NCI-H2081 (cell line): ENCODE measurements at regions not wholly inside any gene's neighbourhood (a gene's known extent, or its start where the extent isn't known, plus 50 kb on each side); places are given as distances from the start of the nearest gene placed in this dataset.
"Not testable (repeated sequence)": the region's sequence is repeated elsewhere in the genome, so short reads cannot be mapped to it uniquely, and the experiment has no call there.

Experiments used
- DNase-seq, 2 experiments: peaks; one replicate each; lab custom pipeline; 2025; lab: John Stamatoyannopoulos, UW

- DNase-seq: no peak
These were observed 187.8 kb upstream of the LHX8 start for GRCh38 chr1:74946388-74946787.

GRCh38 chr1:74949348-74949747 is 184.8 kb upstream of the LHX8 start:
- not testable (repeated sequence) for DNase-seq

DNA sequence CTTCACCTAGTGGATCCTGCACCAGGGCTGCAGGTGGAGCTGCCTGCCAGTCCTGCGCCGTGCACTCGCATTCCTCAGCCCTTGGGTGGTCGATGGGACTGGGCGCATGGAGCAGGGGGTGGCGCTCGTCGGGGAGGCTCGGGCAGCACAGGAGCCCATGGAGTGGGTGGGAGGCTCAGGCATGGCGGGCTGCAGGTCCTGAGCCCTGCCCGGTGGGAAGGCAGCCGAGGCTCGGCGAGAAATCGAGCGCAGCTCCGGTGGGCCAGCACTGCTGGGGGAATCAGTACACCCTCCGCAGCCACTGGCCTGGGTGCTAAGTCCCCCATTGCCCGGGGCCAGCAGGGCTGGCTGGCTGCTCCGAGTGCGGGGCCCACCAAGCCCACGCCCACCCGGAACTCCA is 182.2 kb upstream of the LHX8 start:
- not testable (repeated sequence) for DNase-seq

DNA sequence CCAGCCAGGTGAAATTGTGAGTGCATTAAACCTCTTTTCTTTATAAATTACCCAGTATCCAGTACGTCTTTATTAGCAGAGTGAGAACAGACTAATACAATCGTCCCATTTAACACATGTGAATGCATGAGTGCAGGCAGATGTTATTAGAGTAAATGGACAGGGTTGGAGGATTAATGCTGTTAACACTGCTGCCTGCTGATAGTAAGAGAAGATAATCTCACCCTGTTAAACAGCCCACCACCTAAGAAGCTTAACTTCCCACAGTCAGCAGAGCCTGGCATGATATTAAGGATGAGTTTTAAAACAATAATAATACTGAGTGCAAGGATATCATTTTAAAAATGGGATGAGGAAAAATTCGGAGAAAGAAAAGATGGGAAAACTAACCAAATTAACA is 181.4 kb upstream of the LHX8 start:
- no peak for DNase-seq

- DNase-seq: no peak
These were observed 180.6 kb upstream of the LHX8 start for GRCh38 chr1:74953622-74954021.

GRCh38 chr1:74963120-74963519 is 171.1 kb upstream of the LHX8 start:
- DNase-seq: no peak

- peak; percentile 72 to 85 for DNase-seq
These were observed 169.6 kb upstream of the LHX8 start for GRCh38 chr1:74964508-74965102.

- no peak for DNase-seq
These were observed 164.5 kb upstream of the LHX8 start for GRCh38 chr1:74969566-74970135.

DNA sequence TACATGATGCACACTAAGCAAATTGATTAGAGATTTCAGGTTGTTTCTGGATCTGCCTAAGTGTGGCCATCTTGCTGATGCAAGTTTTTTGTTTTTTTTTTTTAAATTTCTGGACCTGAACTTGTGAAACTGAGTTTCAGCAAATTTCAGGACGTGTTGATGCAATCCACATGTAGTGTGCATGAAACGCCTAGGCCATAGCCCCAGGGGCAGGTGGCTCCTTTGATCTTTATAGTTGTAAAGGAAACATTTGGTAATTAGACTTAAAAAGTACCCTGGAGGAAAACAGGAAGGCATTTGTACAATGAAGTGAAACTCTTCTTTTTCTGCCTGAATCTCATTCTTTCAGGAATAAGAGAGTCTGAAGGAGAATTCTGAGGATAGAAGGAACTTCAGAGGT is 162.2 kb upstream of the LHX8 start:
- DNase-seq: no peak

- DNase-seq: no peak
These were observed 157.7 kb upstream of the LHX8 start for GRCh38 chr1:74976491-74976890.

- not testable (repeated sequence) for DNase-seq
These were observed 141.7 kb upstream of the LHX8 start for GRCh38 chr1:74992448-74992847.

- DNase-seq: peak; percentile 3 to 51
These were observed 138.4 kb upstream of the LHX8 start for GRCh38 chr1:74995821-74996220.

DNA sequence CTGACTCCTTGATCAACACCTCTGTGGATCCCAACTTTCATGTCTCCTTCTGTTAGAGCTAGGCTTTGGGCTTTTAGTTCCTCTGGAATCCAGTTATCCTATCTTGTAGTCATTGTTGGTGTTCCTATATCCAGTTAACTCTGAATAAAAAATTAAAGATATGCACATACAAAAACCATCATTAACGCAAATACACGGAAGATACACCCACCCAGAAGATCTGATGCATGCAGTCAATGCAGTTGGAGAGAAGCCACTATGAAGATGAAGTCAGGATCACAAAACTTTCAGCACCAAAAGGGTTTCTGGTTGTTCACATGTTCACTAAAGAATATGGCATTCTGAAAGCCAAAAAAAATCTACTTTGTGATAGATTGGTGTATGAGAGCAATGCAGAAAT is 123.6 kb upstream of the LHX8 start:
- no peak for DNase-seq

- no peak for DNase-seq
These were observed 119.9 kb upstream of the LHX8 start for GRCh38 chr1:75014250-75014649.

DNA sequence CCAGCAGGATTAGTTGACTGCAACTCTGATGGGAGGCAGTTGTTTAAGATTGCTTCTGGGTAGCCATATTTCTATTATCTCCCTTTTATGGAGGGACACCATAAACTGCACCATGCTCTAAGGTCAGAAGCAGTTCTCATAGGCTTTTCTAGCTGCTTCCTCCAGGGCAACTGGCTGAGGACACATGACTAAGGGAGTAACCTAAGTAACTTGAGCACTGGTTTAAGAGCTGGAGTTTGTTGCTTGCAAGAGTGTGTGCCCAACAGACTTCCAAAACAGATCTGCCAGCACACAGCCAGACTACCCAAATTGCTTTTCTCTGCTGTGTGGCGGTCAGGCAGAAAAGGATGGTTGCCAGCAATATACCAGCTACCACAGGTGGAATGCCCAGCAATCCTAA is 111.2 kb upstream of the LHX8 start:
- no peak for DNase-seq

- DNase-seq: no peak
These were observed 99.8 kb upstream of the LHX8 start for GRCh38 chr1:75034376-75034775.

DNA sequence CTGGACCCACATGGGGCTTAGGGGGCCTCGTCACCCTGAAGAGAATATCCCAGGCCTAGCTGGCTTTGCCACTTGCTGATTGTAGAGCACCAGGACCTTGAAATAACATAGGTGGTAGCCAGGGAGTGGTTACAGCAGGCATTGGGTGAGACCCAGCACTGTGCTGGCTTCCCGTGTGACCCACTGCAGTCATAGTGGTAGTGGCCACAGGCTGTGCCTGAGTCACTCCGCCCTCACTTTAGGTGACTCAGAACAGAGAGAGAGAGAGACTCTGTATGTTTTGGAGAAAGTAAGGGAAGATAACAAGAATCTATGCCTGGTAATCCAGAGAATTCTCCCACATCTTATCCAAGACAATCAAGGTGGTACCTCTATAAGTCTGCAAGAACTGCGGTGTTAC is 98.7 kb upstream of the LHX8 start:
- no peak for DNase-seq

DNA sequence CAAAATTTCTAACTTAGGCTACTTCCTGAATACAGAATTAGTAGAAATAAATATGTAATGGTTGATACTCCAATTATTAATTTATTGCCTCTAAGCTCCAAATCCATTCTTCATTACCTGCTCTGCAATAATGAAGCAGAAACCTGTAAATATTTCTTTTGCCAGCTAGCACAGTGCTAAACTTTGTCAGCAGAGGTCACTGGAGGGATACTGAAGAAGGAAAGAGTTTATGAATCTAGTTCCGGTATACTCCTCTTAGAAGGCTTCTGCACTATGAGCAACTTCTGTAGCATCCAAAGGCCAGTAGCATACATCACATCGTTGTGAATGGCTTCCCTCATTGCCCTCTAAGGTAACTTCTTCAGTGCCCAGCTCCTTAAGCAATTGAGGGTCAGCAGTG is 81.0 kb upstream of the LHX8 start:
- no peak for DNase-seq

- no peak for DNase-seq
These were observed 75.8 kb upstream of the LHX8 start for GRCh38 chr1:75058424-75058823.

- DNase-seq: no peak
These were observed 72.1 kb upstream of the LHX8 start for GRCh38 chr1:75062111-75062510.

- DNase-seq: no peak
These were observed 66.2 kb upstream of the LHX8 start for GRCh38 chr1:75067975-75068374.

- DNase-seq: peak; percentile 27 to 52
These were observed 59.3 kb upstream of the LHX8 start for GRCh38 chr1:75074831-75075395.

GRCh38 chr1:75079538-75080290 is 54.5 kb upstream of the LHX8 start:
- DNase-seq: peak; percentile 16 to 63
